Thyroid gland (tissue), 4 donors: ENCODE measurements at regions not wholly inside any gene's neighbourhood (a gene's known extent, or its start where the extent isn't known, plus 50 kb on each side); places are given as distances from the start of the nearest gene placed in this dataset.

Experiments used
- POLR2A ChIP-seq, 2 donors: fragments of 450-650 bp; IDR thresholded peaks; one replicate each; pipeline ENCODE4 v1.6.1; 2017; ENCODE audit warnings: antibody characterized with exemption in 2 of 2, mild to moderate bottlenecking in 2 of 2, moderate library complexity in 1 of 2
- TF ChIP-seq, protein P1 (sequence below), 6 experiments: fragments of 200-600 bp in 3 of 6; fragments of 450-650 bp in 3 of 6; sonication (generic) in 3 of 6; IDR thresholded peaks; one replicate each; pipeline ENCODE4 v1.5.1; 2016 to 2019; ENCODE audit warnings: antibody characterized with exemption in 6 of 6, mild to moderate bottlenecking in 2 of 6, inconsistent platforms in 1 of 6, moderate library complexity in 1 of 6

DNA sequence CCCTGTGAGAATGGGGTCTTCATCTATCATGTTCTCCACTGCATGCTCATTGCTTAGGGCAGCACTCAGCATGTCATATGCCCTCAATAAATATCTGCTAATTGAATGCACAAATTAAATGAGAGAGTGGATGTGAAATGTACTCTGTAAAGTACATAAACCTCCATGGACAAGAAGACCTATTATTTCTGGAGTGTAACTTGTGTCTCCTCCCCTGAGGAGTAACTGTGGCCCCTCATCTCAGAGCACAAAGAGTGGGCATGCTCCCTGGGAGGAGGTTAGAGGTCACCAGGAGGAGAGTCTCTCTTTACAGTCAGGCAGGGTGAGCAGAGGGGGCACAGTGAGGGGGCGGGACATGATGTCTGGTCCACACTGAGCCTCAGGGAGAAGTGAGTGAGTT is 313.6 kb upstream of the PODXL start:
- no peak for TF ChIP-seq POLR2A (IDR thresholded peaks at IDR 0.05)
- TF ChIP-seq, protein P1, sequence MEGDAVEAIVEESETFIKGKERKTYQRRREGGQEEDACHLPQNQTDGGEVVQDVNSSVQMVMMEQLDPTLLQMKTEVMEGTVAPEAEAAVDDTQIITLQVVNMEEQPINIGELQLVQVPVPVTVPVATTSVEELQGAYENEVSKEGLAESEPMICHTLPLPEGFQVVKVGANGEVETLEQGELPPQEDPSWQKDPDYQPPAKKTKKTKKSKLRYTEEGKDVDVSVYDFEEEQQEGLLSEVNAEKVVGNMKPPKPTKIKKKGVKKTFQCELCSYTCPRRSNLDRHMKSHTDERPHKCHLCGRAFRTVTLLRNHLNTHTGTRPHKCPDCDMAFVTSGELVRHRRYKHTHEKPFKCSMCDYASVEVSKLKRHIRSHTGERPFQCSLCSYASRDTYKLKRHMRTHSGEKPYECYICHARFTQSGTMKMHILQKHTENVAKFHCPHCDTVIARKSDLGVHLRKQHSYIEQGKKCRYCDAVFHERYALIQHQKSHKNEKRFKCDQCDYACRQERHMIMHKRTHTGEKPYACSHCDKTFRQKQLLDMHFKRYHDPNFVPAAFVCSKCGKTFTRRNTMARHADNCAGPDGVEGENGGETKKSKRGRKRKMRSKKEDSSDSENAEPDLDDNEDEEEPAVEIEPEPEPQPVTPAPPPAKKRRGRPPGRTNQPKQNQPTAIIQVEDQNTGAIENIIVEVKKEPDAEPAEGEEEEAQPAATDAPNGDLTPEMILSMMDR (IDR thresholded peaks at IDR 0.05) = no peak
